DMS 273 treated with DMSO at 0.1 percent for 48 hours (cell line): ENCODE measurements at regions not wholly inside any gene's neighbourhood (a gene's known extent, or its start where the extent isn't known, plus 50 kb on each side); places are given as distances from the start of the nearest gene placed in this dataset.
"Not testable (repeated sequence)": the region's sequence is repeated elsewhere in the genome, so short reads cannot be mapped to it uniquely, and the experiment has no call there.

Source experiments
- DNase-seq: peaks from one replicate; lab custom pipeline; 2025; lab: John Stamatoyannopoulos, UW

GRCh38 chr11:134845474-134846327, 433.7 kb upstream of the B3GAT1 start:
- DNase-seq: no peak

DNA sequence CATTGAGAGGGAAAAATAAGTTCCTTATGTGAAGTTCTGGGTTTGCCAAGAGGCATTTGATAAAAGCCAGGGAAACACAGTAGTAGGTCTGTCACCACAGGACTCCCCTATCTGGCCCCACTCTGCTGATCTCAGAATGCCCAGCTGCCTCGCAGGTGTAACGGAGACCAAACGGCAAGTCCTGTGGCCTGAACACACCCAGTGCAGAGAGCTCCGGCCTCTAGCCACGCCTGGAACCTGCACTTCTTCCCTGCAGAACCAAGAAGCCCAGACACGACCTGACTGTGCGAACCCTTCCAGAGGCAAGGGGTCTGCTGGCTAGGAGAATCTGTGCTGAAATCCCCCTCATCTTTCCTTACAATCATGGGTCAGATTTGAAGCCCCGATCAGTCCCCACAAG, 432.8 kb upstream of the B3GAT1 start:
- no peak for DNase-seq

GRCh38 chr11:134843735-134844134, 431.7 kb upstream of the B3GAT1 start:
- no peak for DNase-seq

DNA sequence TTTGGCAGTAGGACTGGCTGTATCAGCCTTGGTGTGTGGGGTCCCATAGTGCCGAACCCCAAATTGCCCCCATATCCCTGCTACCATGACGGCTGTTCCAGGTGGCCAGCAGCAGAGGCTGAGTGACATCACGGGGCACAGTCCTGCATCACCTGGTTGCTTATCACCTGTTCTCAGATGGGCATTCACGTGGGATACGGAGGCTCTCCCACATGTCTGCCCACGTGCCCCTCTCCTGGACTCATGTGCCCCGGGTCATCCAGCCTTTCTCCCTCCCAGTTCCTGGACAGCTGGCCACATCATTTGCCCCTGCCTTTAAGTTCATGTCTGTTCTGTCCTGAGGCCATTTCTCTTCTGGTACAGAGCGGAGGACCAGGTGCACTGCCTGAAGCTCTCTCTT, 431.0 kb upstream of the B3GAT1 start:
- DNase-seq: no peak

DNA sequence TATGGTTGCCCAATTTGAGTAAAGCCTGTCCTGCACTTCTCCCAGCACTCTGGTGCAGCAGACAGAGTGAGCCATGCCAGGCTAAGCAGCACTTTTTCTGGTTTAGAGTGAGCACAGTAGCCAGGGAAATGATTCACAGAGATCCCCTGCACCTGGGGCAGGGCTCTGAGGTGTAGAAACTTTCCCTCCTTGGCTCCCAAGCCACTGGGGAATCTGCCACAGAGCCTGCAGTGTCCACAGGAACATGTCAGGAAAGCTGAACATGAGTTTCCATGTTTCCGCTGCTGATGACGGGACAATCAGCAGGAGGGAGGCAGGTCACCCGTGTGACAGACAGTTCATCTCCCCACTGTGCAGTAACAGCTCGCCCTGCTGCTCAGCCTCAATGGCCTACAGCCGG, 429.9 kb upstream of the B3GAT1 start:
- DNase-seq: no peak

- no peak for DNase-seq
These were observed 429.4 kb upstream of the B3GAT1 start for GRCh38 chr11:134841411-134841810.

GRCh38 chr11:134840945-134841344, 428.9 kb upstream of the B3GAT1 start:
- DNase-seq: no peak

DNA sequence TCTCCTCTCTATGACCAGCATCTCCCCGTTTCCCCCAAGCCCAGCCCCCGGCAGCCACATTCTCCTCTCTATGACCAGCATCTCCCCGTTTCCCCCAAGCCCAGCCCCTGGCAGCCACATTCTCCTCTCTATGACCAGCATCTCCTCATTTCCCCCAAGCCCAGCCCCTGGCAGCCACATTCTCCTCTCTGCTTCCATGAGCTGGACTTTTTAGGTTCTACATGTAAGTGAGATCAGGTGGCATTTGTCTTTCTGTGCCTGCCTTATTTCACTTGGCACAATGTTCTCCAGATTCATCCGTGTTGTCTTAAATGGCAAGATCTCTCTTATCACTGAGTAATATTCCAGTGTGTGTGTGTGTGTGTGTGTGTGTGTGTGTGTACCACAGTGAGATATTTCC, 428.1 kb upstream of the B3GAT1 start:
- DNase-seq: not testable (repeated sequence)

DNA sequence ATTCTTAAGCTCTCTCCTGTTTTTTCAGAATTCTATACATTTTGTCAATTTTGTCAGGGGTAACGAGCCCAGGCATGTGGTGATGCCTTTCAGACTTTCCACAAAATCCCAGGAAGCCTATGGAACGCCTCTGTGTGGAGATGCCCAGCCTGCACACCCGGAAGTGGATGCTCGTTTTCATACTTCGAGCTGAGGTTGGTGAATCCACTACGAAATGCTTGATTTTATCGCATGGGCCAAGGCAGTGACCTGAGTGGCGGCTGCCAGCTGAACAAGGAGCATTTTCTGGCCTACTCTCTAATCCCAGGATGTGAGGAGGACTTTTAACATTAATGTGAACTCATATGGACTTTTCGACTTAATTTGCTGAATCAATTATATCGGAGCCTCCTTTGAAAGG, 426.7 kb upstream of the B3GAT1 start:
- no peak for DNase-seq

GRCh38 chr11:134837887-134838232, 425.8 kb upstream of the B3GAT1 start:
- no peak for DNase-seq

DNA sequence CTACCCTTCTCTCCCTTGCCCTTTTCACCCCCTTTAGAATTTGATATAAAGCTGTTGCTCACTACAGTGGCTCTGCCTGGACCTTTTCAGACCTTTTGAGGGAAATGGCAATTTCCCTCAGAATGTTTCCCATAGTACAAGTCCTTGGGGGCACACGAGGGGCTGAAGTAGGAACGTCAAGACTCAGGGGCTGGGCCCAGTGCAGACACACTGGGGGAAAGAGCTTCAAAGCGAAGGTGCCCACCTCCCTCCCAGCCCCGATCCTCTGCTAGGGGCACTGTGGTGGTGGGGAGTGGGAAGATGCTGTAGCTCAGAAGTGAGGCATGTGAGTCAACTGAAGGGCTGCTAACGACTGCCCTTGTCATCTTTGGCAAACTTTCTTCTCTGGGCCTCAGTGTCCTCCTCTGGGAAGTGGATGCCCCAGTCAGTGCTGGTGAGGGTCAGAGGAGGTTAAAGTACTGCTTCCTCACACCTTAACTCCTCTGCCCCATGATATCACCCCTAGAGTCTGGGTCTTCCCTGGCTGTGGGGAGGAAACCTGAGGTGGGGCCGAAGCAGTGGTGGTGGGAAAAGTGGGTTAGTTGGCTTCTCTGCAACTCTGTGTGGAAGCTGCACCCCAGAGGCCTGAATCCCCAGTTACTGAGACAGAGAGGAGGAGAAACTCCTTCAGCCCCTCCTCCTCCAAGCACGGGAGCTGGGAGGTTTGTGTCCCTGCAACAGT, 425.3 kb upstream of the B3GAT1 start:
- no peak for DNase-seq

- DNase-seq: no peak
These were observed 424.5 kb upstream of the B3GAT1 start for GRCh38 chr11:134836561-134836960.

DNA sequence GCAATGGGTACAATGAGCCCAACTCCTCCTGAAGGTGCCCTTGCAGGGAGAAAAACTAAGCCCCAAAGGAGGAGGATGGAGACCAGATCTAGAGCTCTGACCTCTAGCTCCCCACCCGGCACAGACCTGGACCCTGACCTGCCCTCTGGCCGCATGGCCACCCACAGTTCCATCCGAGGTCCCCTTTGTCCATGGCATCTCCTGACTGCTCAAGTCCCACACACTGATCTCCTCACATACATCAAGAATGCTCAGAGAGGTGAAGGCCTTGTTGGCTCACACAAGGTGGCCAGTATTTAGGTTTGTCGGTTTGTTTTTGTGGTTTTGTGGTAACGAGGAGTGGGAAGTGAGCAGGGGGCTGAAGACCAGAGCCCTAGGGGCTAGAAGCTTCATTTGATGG, 423.5 kb upstream of the B3GAT1 start:
- DNase-seq: no peak

GRCh38 chr11:134830312-134830711, 418.3 kb upstream of the B3GAT1 start:
- no peak for DNase-seq

GRCh38 chr11:134823970-134824369, 411.9 kb upstream of the B3GAT1 start:
- no peak for DNase-seq

GRCh38 chr11:134822897-134823296, 410.9 kb upstream of the B3GAT1 start:
- no peak for DNase-seq

DNA sequence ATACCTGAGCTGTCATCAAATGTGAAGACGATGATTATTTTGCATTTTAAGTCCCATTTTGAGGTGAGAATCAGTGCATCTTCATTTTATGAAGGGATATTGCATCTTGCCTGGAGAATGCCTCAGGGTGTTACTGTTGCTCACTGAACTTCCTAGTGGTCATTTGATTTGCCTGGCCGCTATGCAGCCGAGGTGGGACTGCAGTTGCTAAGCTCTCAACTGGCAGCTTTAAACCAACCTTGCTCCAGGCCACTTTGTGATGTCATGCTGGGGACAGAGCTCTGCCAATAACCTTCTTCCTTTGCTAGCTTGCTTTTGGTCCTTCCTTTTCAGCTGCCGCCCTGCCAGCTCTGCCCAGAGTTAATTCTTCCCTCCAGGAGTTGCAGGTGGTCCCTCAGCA, 409.4 kb upstream of the B3GAT1 start:
- no peak for DNase-seq

- no peak for DNase-seq
These were observed 407.0 kb upstream of the B3GAT1 start for GRCh38 chr11:134819041-134819440.

GRCh38 chr11:134818516-134818915, 406.5 kb upstream of the B3GAT1 start:
- no peak for DNase-seq

- no peak for DNase-seq
These were observed 403.4 kb upstream of the B3GAT1 start for GRCh38 chr11:134815404-134815803.

- DNase-seq: no peak
These were observed 396.0 kb upstream of the B3GAT1 start for GRCh38 chr11:134807997-134808396.

DNA sequence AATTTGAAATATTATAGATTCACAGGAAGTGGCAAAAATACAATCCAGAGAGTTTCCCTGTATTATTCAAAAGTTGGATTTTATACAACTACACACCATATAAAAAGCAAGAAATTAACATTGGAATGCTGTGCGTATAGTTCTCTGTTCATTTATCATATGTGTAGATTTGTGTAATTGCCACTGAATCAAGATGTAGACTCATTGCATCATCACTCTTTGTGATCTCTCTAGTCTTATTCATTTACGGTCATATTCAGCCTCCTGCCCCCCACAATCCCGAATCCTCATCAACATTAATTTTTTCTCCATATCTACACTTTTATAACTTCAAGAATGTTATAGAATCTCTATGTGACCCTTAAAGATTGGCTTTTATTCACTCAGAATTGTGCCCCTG, 390.6 kb upstream of the B3GAT1 start:
- DNase-seq: no peak

DNA sequence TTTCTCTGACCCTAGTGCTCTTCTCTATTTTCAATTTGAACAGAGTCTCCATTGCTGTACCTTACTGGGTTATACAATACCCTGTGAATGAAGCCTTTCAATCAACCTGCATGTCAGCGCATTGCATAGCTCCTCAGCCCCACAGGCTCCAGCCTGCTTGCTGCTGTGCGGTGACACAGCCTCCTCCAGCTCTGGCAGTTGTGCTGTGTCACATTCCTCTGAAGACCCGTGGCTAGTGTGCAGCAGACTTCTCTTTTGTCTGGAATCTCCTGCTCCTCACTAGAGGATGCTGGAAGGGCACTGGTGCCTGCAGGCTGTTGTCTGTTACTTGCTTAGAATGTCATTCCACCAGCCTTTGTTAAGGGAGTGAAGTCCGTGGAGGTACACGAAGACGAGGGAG, 390.1 kb upstream of the B3GAT1 start:
- no peak for DNase-seq

GRCh38 chr11:134801570-134801969, 389.5 kb upstream of the B3GAT1 start:
- no peak for DNase-seq
